ENCODE measurements at regions not wholly inside any gene's neighbourhood (a gene's known extent, or its start where the extent isn't known, plus 50 kb on each side); places are given as distances from the start of the nearest gene placed in this dataset.

GRCh38 chr6:37556881-37557644 lies 57.4 kb upstream of the CCDC167 start:
- no peak for DNase-seq (ENCODE audit: low read depth)

DNA sequence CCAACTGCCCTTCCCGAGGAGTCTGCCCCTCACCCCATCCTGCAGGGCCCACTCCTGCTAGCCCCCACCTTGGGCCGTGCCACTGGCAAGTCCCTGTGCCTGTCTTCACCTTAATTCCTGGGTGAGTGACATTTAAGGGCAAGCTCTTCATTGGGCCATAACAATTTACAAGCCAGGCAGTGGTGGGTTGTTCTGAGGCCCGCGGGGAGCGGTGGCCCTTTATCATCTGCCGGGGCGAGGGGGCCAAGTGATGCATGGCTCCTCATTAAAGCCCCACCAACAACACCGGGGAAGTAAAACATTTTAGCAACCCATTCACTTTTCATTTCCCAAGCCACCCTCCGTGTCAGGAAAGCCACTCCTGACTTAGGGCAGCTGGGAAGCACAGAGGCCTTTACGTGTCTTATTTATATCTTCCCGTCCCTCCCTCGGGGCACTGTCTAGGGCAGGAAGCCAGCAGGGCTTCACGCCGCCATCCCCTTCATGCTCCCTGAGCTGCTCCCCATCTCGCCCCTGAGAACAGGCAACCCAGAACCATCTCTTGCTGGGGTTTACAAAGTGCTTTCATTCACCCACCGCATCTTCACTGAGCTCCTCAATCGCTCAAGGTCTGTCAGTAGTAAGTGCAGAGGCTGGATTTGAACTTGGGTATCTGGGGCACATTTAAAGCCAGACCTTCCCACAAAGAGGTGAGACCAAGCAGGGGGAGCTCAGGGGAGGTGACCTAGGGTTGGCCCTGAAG lies 55.5 kb upstream of the CCDC167 start:
- no peak for DNase-seq (ENCODE audit: low read depth)

- DNase-seq (ENCODE audit: low read depth), result no peak
Observed at GRCh38 chr6:37554480-37554819, 54.8 kb upstream of the CCDC167 start.

- DNase-seq (ENCODE audit: low read depth), result no peak
Observed at GRCh38 chr6:37552267-37552666, 52.6 kb upstream of the CCDC167 start.

- no peak for DNase-seq (ENCODE audit: low read depth)
Observed at GRCh38 chr6:37551867-37552266, 52.2 kb upstream of the CCDC167 start.

GRCh38 chr6:37551446-37551845 lies 51.8 kb upstream of the CCDC167 start:
- no peak for DNase-seq (ENCODE audit: low read depth)

DNA sequence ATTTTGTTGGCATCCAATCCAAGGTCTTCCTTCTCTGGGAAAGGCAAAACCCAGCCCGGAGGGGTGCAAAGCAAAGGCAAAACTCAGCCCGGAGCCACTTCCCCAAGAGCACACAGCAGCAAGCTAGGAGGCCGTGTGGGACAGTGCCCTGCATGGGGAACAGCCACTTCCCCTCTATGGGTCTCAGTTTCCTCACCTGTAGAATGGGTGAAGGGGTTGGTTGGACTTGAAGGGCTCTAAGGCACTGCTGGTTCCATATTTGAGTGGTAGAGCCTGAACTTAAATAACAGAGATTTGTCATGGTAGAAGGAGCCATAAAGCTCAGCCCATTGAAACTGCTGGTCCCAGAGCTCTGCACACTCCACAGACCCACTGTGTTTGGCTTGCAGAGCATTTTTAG lies 51.3 kb upstream of the CCDC167 start:
- no peak for DNase-seq (ENCODE audit: low read depth)

GRCh38 chr6:37550191-37550831 lies 50.6 kb upstream of the CCDC167 start:
- no peak for DNase-seq (ENCODE audit: low read depth)

- no peak for DNase-seq (ENCODE audit: low read depth)
Observed at GRCh38 chr6:37549558-37549957, 49.9 kb upstream of the CCDC167 start.
